ENCODE measurements at regions not wholly inside any gene's neighbourhood (a gene's known extent, or its start where the extent isn't known, plus 50 kb on each side); places are given as distances from the start of the nearest gene placed in this dataset.

- TF ChIP-seq, protein P1, sequence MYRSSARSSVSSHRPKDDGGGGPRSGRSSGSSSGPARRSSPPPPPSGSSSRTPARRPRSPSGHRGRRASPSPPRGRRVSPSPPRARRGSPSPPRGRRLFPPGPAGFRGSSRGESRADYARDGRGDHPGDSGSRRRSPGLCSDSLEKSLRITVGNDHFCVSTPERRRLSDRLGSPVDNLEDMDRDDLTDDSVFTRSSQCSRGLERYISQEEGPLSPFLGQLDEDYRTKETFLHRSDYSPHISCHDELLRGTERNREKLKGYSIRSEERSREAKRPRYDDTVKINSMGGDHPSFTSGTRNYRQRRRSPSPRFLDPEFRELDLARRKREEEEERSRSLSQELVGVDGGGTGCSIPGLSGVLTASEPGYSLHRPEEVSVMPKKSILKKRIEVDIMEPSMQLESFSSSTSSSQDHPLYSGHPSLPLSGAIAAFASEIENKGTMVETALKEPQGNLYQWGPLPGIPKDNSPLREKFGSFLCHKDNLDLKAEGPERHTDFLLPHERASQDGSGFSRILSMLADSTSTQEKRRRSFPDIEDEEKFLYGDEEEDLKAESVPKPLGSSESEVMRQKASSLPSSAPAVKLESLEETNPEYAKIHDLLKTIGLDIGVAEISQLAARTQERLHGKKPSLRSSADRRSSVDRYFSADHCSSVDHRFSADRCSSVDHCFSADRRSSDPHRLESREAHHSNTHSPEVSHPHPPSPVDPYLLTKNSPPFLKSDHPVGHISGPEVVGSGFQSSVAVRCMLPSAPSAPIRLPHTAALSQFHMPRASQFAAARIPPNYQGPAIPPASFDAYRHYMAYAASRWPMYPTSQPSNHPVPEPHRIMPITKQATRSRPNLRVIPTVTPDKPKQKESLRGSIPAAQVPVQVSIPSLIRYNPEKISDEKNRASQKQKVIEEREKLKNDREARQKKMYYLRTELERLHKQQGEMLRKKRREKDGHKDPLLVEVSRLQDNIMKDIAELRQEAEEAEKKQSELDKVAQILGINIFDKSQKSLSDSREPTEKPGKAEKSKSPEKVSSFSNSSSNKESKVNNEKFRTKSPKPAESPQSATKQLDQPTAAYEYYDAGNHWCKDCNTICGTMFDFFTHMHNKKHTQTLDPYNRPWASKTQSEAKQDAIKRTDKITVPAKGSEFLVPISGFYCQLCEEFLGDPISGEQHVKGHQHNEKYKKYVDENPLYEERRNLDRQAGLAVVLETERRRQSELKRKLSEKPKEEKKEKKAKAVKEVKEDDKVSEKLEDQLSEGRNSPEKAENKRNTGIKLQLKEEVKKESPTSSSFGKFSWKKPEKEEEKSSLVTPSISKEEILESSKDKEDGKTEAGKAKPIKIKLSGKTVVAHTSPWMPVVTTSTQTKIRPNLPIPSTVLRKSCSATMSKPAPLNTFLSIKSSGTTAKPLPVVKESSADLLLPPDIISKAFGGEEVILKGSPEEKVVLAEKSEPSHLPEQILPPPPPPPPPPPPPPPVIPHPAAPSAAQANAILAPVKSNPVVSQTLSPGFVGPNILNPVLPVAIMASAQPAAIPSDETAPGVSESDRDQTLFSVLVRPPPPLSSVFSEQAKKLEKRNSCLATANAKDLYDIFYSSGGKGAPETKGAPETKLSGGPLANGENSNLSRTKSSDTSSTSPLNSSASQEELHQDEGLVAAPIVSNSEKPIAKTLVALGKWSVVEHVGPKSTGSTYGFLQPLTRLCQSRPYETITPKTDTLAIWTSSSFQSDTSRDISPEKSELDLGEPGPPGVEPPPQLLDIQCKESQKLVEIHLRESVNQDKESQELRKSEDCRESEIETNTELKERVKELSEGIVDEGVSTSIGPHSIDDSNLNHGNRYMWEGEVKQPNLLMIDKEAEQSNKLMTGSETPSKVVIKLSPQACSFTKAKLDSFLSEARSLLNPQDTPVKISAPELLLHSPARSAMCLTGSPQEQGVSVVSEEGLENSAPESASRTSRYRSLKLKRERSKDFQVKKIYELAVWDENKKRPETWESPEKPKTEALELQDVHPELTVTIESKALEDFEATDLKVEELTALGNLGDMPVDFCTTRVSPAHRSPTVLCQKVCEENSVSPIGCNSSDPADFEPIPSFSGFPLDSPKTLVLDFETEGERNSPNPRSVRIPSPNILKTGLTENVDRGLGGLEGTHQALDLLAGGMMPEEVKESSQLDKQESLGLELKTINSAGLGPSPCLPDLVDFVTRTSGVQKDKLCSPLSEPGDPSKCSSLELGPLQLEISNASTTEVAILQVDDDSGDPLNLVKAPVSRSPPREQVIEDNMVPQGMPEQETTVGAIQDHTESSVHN (CRISPR knock-in tag; IDR thresholded peaks at IDR 0.05) = no peak
- no peak for TF ChIP-seq ZNF510 (CRISPR knock-in tag; IDR thresholded peaks at IDR 0.05; ENCODE audit: low read depth)
- peak; percentile 39; the same call in 1 of the 2 replicates for TF ChIP-seq ZFY (CRISPR knock-in tag; IDR thresholded peaks at IDR 0.05)
- TF ChIP-seq ZNF274 (CRISPR knock-in tag; IDR thresholded peaks at IDR 0.05) = peak; percentile 39; the same call in 1 of the 2 replicates
- 0 out of 2 replicates have a peak, but pooled peaks have one; percentile 21 for TF ChIP-seq GATAD2A (CRISPR knock-in tag; IDR thresholded peaks at IDR 0.05)
- peak; percentile 65; the same call in 1 of the 2 replicates for TF ChIP-seq ZNF574 (CRISPR knock-in tag; IDR thresholded peaks at IDR 0.05)
- TF ChIP-seq ZNF317 (CRISPR knock-in tag; IDR thresholded peaks at IDR 0.05) = 0 out of 2 replicates have a peak, but pooled peaks have one; percentile 22
- TF ChIP-seq, protein P2, sequence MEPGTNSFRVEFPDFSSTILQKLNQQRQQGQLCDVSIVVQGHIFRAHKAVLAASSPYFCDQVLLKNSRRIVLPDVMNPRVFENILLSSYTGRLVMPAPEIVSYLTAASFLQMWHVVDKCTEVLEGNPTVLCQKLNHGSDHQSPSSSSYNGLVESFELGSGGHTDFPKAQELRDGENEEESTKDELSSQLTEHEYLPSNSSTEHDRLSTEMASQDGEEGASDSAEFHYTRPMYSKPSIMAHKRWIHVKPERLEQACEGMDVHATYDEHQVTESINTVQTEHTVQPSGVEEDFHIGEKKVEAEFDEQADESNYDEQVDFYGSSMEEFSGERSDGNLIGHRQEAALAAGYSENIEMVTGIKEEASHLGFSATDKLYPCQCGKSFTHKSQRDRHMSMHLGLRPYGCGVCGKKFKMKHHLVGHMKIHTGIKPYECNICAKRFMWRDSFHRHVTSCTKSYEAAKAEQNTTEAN (CRISPR knock-in tag; conservative IDR thresholded peaks at IDR 0.05) = 0 out of 2 replicates have a peak, but pooled peaks have one; percentile 42
- TF ChIP-seq FOXO1 (CRISPR knock-in tag; IDR thresholded peaks at IDR 0.05) = peak; percentile 57; the same call in 1 of the 2 replicates
- 0 out of 2 replicates have a peak, but pooled peaks have one; percentile 26 for TF ChIP-seq BRD4 (CRISPR knock-in tag; IDR thresholded peaks at IDR 0.05)
- no peak for TF ChIP-seq ZNF570 (CRISPR knock-in tag; IDR thresholded peaks at IDR 0.05; ENCODE audit: borderline replicate concordance)
- peak; percentile 82; the same call in 1 of the 2 replicates for TF ChIP-seq SIN3A (IDR thresholded peaks at IDR 0.05; ENCODE audit: borderline replicate concordance, low read depth, low read length)
These were observed 126.7 kb downstream of the UNC5CL start (continued) for GRCh38 chr6:40912158-40912946.
